NCI-H1930 (cell line): ENCODE measurements at regions not wholly inside any gene's neighbourhood (a gene's known extent, or its start where the extent isn't known, plus 50 kb on each side); places are given as distances from the start of the nearest gene placed in this dataset.

Experiments
- DNase-seq, 2 experiments: peaks; one replicate each; lab custom pipeline; 2025; lab: John Stamatoyannopoulos, UW

DNA sequence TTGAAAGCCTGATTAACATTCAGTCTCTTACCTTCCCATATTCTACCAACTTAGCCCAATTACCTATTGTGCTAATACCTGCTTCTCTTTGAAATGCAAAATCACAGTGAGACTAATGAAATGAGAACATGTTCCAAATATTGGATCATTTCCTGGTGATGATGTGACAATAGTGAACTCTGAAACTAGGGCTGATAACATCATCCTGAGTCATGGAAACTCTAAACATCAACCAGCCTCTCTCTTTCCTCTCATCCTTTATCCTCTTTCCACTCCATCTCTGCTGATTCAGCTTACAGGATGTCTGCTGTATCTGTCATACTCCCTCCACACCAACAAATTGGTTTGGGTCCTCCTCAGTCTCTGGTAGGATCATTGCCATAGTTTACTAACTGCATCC is 98.8 kb upstream of the NCKAP5 start:
- no peak for DNase-seq

DNA sequence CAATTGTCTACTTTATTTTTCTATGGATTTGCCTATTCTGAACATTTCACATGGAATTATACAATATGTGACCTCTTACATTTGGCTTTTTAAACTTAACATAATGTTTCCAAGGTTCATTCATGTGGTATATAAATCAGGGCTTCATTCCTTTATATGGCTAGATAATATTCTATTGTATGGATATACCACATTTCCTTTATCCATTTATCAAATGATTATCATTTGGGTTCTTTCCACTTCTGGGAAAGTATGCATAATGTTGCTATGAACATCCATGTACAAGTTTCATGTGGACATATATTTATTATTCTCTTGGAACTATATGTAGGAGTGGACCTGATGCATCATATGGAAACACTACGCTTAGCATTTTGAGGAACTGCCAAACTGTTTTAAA is 99.7 kb upstream of the NCKAP5 start:
- DNase-seq, result no peak

DNA sequence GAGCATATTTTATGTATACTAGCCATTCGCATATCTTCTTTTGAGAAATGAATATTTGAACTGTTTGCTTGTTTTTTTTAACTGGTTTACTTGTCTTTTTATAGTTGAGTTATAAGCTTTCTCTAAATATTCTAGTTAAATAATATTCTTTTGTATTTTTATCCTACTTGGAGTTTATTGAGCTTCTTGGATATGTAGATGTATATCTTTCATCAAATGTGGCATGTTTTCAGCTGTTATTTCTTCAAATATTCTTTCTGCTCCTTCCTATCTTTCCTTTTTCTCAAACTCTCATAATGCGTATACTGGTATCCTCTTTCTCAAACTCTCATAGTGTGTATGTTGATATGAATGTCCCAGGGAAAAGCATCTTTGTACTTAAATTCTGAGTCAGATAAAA is 100.3 kb upstream of the NCKAP5 start:
- DNase-seq, result no peak

DNA sequence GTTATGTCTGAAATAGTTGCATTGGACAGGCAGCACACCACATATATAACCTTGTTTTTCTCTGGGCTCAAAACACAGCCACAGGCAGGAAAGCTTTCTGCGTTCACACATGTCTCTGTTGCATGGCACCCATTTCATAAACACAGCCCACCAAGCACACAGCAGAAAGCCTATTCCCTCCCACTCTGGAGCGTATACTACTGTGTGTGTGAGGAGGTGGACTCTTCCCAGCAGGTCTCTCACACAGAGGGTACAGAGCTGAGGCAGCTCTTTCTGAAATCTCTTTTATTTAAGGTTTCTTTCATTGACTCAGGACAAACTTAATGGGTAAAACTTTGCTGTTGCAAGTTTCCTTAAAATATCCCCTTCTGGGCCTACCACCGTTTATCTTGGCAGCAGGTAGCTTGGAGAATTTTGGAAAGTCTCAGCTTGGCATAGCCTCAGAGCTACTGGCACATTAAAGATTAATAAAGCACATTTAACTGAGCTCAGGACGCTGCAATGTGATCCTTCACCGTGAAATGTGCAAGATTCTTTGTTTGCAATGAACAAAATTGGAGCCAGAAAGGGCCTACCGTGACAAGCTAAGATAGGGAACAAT is 105.1 kb upstream of the NCKAP5 start:
- DNase-seq, result no peak

DNA sequence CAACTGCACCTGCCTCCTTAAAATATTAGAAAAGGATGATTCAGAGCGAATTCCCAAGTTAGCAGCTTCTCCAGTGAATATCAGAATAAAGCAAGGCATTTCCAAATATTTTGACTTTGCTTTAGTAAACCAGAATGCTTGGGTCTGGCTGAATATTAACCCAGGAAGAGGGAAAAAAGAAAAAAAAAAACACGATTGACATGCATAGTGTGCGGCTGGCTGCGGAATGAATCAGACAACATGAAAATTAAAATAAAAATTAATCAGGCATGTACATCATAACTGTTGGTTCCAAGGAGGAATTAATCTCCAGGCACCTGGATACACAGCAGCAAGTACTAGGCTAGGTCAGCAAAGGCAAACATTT is 105.8 kb upstream of the NCKAP5 start:
- DNase-seq, result no peak

DNA sequence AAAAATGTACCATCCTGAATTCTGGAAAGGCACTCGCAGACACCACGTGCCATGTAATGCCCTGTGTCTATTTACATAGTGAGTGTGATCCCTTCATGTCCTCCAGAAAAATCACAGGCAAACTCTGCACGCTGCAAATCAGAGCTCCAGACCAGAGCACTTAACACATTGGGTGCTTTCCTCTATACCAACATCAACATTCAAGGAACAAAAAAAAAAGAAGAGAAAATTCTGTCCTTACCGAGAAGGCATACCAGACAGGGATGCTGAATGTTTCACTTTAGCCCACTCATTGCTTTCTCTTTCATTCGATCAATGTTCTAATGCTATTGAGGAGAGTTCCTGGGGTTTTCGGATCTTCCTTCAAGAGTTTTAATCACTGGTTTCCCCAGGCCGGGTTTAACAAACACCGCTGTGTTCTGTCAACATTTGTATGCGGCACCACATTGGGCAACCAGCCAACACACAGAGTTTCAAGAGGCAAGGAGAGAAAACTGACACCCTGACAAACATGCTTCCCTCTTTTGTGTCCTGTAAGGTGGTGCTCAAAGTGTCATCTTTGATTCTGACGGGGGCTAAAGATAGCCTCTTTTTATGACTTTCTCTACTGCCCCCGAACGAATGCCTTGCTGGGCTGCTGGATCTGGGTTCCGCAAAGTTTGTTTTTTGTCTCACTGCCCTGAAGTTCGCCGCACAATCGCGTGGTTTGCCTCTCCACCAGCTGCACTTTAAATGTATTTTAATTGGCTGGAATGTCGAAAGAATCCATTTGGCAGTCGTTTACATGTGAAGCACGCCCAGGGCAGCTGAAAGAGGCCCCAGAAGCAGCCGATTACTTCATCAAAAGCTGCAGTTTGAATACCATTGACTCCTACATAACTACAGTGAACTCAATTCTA is 106.4 kb upstream of the NCKAP5 start:
- peak; percentile 31 to 81 for DNase-seq

DNA sequence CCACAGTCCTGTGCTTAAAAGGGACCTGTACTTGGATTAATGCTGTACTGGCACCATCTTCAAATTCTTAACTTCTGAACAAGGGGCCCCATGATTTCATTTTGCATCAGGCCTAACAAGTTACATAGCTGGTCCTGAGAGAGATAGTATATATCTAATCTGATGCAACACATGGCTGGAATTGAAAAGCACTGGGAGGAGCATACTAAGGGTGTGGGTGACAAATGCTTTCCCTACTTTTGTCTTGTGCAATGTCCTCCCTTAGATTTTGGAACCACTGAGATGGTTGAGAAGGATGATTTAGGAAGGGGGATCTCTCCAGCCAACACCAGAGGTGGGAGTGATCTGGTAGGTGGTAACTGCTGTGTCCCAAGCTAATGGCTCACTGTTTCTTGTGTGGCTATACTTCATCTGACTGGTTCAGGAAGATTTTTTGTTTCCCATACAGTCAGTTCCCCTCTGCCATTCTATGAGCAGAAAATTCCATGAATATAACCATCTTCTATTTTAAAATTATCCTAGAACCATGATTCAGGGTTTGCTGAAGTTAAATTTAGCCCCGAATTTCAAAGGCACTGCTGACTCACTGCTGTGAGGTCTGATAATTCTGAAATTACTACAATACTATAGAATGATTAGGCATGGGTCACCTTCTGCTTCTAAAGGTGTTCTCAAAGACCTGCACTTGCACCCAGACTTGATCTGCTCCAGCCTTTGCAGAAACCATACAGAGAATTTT is 108.3 kb upstream of the NCKAP5 start:
- no peak for DNase-seq

DNA sequence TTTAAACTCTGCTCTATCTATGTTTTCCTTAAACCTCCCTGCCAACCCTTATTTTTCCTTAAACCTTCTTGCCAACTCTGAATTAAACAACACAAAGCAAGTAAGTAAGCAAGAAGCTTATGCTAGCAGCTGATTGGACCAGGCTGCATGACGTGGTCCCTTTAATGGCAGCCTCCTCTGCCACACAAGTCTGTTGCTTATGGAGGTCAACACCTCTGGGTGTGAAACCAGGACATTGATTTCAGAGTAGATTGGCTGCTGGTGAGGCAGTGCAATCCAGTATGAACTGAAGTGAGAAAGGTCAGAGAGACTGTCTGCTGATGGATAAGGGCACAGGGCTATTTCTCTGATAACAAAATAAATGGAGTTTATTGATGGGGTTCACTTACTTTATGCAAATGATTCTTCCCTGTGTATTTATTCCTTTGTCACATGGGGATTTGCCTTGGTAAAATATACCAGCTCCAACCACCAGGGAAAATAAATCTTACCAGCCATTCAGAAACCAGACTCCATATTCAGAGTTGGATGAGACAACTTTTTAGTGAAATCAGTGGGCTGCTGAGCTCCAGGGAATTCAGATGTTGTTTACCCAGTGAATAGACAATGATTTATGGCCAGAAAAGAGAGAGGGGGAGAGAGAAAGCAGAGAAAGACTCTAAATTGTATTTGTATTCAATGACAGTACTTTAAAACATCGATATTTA is 112.2 kb upstream of the NCKAP5 start:
- no peak for DNase-seq

DNA sequence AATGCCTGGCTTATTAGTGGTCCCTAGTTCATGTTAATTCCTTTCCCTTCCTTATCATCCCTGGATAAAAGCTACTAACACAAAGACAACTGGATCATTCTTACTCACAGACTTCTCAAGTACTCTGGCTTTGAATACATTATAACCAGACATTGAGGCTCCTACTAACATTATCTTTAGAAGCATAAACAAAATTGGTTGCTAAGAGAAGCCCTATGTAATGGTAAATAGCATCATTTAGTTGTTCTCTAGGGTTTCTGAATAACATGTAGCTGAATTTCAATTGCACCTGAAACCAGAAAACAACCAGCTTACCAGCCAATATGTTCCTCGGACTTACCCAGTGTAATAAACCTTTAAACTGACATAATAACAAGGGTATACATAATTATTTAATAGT is 114.1 kb upstream of the NCKAP5 start:
- DNase-seq, result no peak

DNA sequence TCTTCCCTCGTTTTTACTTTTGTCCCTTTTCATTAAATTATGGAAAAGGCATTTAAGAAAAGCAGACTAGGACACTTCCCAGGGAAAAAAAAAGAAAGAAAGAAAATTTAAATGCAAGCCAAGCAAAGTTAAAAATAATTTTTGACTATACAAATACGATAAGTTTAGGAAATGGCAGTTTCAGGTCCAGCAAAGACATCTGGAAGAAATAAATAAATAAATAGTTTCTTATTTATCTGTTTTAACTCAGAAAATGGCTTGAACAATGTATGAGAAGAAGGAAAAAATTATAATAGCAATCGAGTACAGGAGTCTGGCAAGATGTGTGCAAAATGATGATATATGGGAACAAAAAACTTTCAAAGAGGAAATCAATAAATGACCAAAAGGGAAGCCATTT is 114.6 kb upstream of the NCKAP5 start:
- DNase-seq, result no peak

DNA sequence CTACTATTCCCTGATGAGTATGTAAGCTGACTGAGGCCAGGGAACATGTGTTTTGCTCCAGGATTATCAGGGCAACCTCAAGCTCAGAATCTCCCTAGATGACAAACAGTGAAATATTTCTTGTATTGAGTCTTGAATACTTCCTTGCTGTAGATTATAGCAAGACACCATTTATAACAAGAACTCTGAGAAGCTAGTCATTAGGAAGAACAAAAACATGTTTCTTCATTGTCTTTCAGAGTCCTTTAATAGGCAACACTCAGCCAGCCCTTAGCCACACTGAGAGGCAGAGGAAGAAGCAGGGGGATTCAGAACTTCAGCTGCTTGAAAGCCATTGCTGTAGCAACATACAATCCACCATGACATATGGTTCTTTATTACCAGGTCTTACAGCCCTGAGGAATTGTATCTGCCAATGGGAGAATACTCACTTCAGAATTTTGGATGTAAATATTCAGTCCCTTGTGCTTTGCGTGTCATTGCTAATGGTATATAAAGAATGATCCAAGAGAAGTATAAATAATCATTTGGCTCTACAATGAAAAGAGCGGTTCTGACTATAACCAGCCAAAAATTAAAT is 117.5 kb upstream of the NCKAP5 start:
- DNase-seq, result no peak

DNA sequence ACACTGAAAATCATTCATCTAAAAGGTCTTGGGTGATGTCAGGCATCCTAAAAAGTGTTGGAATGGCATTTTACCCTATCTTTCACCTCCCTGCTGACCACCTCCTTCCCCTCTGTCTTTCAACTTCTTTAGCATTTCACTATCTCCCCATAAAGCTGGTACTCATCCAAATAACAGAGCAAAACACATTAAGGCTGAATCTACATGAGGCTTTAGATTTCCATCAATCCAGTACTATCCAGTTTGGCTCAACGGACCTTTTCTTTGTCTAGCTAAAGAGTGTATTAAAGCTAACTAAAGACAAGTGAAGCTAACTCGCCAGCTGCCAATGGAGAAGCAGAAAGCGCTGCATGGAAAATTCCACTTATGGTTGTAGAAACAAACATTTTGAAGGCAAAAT is 122.5 kb upstream of the NCKAP5 start:
- no peak for DNase-seq

DNA sequence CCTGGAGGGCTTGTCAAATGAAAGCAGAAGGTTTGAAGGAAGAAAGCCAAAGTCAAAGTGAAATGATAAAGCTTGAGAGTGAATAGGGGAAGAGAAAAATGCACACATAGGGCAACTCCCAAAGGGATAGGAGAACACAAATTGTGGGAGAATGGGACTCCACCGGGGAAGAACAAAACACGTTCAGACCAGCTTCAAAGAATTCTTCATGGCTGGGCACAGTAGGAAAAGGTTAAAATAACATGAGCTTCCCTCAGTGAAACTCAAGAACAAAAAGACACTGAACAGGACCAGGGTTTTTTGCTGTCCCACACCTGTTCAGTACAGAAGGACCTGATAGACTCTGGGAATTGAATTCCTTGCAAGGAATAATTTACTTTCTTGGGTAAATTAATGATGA is 123.1 kb upstream of the NCKAP5 start:
- no peak for DNase-seq

DNA sequence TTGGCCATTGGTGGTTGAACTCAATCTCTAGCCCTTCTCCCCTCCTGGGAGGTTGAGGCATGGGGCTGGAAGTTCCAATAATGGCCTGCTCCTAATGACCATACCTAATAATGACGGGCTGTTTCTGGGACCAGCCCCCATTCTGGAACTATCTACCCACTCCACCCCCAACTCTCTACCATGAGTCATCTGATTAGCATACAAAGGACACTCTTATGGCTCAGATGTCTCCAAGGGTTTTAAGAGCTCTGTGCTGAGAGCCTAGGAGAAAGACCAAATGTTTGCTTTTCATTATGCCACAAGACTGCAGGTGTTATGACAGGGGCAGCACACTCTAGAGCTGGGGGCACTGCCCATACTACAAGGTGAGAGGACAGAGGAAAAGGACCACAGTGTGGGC is 137.0 kb upstream of the NCKAP5 start:
- no peak for DNase-seq

DNA sequence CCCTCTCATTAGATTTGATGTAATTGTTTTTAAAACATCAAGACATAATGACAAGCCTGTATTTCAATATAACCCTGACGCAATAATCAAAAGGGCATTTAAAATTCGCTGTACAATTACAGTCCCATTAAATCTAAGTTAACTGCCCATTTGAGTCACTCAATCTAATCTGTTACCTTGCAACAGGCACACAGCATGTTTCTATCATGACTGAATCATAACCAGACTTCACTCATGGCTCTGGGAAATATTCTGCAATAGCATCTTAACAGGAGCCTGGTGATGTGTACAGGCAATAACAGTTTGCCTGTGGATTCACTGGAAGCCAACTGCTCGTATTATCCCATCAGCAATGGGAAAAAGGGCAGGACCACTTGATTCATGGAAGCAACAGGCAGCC is 142.3 kb upstream of the NCKAP5 start:
- DNase-seq, result no peak

DNA sequence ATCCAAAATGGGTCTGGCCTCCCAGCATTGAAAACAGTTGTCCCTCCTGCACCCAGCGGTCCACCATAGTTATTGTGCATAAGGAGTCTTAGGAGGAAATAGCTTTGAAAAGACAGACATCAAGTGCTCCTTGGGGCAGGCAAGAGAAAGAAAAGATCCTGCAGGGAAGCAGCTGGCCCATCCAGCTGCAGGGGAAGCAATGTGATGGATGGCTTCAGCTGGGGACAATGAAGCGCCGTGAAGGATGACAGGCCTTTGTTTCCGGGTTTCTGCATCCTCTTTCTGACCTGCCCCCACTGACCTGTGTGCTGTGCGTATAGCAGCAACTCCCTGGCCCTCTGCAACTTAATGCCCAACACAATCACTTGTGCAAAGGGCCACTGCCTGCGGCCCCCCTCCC is 142.9 kb upstream of the NCKAP5 start:
- no peak for DNase-seq

DNA sequence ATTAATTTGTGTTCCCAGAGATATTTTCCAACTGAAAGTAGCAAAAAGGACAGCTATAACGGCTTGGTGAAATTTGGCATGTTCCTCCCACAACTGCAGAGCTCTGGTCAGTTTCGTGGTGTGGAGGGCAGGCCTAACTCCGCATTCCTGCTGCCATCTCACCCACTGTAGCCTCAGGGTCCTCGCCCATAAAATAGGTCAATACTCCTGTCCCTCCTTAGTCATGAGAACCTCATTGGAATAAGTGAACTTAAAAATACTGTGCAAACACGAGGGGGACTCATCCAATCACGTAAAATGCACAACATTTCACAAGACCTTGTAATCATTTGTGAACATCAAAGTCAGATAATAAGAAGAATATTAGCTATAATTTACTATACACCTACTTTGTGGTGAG is 143.5 kb upstream of the NCKAP5 start:
- DNase-seq, result no peak

DNA sequence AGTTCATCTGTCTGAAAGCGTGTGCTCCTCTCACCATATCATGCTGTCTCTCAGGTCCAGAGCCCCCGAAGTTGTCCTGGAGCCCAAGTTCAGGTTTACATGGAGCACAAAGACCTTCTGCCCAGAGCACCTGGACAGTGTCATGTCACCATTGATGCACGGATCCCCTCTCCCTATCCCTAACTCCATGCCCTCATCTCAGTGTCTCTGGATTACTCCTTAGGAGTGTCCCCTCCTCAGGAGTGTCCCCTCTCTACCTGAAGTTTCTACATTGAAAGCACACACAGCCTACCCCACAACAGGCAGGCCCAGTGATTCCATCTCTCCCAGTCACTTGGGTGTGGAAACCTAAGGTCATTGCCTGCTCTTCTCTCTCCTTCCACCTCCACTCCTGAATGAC is 144.1 kb upstream of the NCKAP5 start:
- no peak for DNase-seq

DNA sequence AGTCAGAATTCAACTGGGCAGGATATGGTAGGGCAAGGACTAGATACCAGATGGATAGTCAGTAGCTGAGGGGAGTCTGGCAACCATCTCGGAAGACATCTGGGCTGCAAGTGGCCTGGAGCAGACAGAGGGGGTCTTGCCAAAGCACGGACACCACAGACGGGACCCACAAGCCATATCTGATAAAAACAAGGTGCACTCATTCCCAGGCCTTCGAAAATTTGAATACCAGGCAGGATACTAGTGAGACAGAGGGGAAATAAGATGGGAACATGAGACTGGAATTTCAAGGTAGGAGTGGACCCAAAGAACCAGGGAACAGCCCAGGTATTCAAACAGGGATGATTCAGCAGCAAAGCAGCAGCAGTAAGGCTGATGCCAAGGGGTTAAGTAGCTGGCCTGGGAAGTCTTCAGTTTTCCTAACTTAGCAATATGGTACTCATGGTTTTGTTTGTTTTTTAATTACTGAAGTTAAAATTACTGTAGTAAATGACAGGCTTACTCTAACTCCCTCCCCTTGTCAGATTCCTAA is 144.9 kb upstream of the NCKAP5 start:
- DNase-seq, result no peak

DNA sequence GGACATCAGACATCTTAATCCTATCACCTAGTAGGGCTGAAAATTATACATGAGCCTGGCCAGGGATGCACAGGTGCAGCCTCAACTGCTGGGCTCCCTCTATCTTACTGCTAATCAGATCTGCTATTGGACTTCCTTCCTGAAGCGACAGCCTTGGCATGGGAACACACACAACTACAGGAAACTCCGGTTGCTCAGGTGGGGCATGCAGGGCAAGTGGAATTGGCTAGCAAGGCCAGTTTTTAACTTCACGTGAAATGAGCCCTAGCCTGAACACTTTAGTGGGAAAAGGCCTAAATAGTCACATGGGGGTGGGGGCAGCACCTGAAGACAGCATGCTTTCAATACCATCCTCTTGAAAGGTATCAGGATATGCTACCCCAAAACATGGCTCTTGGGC is 147.9 kb upstream of the NCKAP5 start:
- DNase-seq, result no peak

DNA sequence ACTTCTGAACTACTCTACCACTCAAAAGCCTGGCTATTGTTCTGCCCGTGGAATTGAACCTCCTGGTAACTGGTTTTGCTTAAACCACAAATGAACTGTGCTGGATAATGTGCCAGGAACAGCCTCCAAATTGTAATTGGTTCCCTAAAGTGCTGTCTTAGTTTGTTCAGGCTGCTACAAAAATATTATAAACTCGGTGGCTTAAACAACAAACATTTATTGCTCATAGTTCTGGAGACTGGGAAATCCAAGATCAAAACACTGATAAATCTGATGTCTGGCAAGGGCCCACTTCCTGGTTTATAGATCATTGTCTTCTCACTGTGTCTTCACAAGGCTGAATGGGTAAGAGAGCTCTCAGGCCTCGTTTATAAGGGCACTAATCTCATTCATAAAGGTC is 149.2 kb upstream of the NCKAP5 start:
- no peak for DNase-seq

DNA sequence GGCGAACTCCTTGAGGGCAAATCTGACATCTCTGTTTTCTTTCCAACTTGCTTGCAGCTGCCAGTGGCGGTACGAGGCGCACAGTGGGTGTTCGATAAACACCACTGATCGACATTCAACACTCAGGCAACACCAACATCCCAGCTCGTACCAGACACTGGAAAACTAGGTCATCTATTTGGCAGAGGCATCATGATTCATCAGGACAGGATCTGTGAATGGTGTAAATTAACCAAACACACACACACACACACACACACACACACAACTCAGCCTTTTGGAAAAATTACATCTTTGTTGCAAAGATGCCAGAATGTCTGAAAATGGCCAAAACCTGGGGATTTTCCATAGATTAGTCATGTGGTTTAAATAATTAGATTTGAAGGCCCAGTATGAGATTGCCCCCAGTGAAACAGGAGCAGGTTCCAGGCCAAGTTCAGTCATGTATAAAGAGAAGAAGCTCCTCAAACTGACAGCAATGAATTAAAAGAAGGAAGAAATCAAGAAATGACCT is 150.5 kb upstream of the NCKAP5 start:
- no peak for DNase-seq
